ENCODE measurements at regions not wholly inside any gene's neighbourhood (a gene's known extent, or its start where the extent isn't known, plus 50 kb on each side); places are given as distances from the start of the nearest gene placed in this dataset.
A peak's percentile ranks its signal among the peaks of the same experiment; 100 is the strongest.

- Histone ChIP-seq H3K4me1 (ENCODE audit: control insufficient read depth, insufficient read depth, low read length) (peaks cover 31% of the 10 kb centered on the region), H3K27me3 (replicated peaks; ENCODE audit: control insufficient read depth, insufficient read depth, low read length) (no peaks in the 10 kb centered on the region), H3K9ac (ENCODE audit: low read length) (peak overlapping the region; percentile 45), H3K4me3 (ENCODE audit: low read length) (peak overlapping the region; percentile 56), H3K9me3 (ENCODE audit: control insufficient read depth, low read length) (no peaks in the 10 kb centered on the region), H3K36me3 (ENCODE audit: control insufficient read depth, insufficient read depth, low read length, severe bottlenecking) (no peaks in the 10 kb centered on the region)
- DNase-seq (ENCODE audit: low read depth): peak; percentile 25
Measured at GRCh38 chr1:220410611-220411010, 117.3 kb upstream of the MARK1 start.

- Histone ChIP-seq H3K27me3 (replicated peaks; ENCODE audit: control insufficient read depth, insufficient read depth, low read length) (no peaks in the 10 kb centered on the region), H3K9me3 (ENCODE audit: control insufficient read depth, low read length) (no peaks in the 10 kb centered on the region), H3K9ac (ENCODE audit: low read length) (peak overlapping the region; percentile 45), H3K4me1 (ENCODE audit: control insufficient read depth, insufficient read depth, low read length) (peaks cover 31% of the 10 kb centered on the region), H3K4me3 (ENCODE audit: low read length) (peak overlapping the region; percentile 56), H3K36me3 (ENCODE audit: control insufficient read depth, insufficient read depth, low read length, severe bottlenecking) (no peaks in the 10 kb centered on the region)
- DNase-seq (ENCODE audit: low read depth): no peak
Measured at GRCh38 chr1:220409771-220410595, 118.0 kb upstream of the MARK1 start.

DNA sequence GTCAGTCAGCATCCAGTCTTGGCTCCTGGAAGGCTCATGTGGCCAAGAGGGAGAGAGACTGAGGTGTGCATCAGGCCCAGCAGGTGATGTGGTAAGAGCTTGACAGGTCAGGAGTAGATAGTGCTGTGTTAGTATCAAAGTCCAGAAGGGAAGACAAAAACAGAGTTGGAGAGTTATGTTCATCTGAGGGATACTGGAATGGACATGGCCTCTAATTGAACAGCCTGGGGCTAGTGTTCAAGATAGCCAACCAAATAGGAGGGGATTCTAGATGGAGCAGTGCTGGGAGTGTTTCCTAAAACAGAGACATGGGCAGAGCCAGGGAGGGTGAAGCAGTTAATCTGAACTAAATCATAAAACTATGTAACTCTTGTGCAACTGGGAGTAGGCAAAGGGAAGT lies 120.7 kb upstream of the MARK1 start:
- Histone ChIP-seq H3K36me3 (ENCODE audit: control insufficient read depth, insufficient read depth, low read length, severe bottlenecking) (no peaks in the 10 kb centered on the region), H3K4me3 (ENCODE audit: low read length) (no peak overlapping the region), H3K4me1 (ENCODE audit: control insufficient read depth, insufficient read depth, low read length) (peaks cover 31% of the 10 kb centered on the region), H3K9me3 (ENCODE audit: control insufficient read depth, low read length) (peaks cover 1% of the 10 kb centered on the region), H3K27me3 (replicated peaks; ENCODE audit: control insufficient read depth, insufficient read depth, low read length) (no peaks in the 10 kb centered on the region), H3K9ac (ENCODE audit: low read length) (no peak overlapping the region)
- DNase-seq (ENCODE audit: low read depth): peak; percentile 40

DNA sequence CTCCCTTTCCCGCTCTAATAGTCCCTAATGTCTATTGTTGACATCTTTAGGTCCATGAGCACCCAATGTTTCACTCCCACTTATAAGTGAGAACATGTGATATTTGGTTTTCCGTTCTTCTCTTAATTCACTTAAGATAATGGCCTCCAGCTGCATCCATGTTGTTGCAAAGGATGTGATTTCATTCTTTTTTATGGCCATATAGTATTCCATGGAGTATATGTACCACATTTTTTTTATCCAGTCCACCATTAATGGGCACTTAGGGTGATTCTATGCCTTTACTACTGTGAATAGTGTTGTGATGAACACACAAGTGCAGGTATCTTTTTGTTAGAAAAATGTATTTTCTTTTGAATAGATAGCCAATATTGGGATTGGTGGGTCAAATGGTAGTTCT lies 126.0 kb upstream of the RAB3GAP2 start:
- Histone ChIP-seq H3K4me1 (ENCODE audit: control insufficient read depth, insufficient read depth, low read length) (no peaks in the 10 kb centered on the region), H3K9me3 (ENCODE audit: control insufficient read depth, low read length) (peaks cover 4% of the 10 kb centered on the region), H3K27me3 (replicated peaks; ENCODE audit: control insufficient read depth, insufficient read depth, low read length) (peaks cover 3% of the 10 kb centered on the region), H3K36me3 (ENCODE audit: control insufficient read depth, insufficient read depth, low read length, severe bottlenecking) (no peaks in the 10 kb centered on the region), H3K4me3 (ENCODE audit: low read length) (no peak overlapping the region), H3K9ac (ENCODE audit: low read length) (no peak overlapping the region)
- DNase-seq (ENCODE audit: low read depth): no peak

GRCh38 chr1:220391491-220391890 lies 119.2 kb upstream of the RAB3GAP2 start:
- H3K4me3 ChIP-seq (ENCODE audit: low read length): no peak overlapping the region

DNA sequence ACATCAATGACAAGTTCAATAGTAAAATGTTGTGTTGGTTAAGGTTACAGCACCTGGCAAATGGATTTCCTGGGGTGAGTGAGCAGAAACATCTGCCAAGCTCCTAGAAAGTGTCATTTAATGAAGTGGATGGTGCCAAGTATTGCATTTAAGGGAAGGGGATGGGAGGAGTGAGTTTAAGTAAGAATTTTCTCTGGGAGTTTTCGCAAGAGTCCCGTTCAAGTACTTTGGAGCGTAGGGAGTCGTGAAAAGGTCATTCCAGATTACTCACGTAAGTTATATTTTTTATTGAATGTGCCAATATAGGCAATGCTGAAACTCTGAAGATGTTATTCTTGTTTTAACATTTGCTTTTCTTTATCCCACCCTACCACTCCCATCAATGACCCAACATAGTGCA lies 117.4 kb upstream of the RAB3GAP2 start:
- Histone ChIP-seq H3K36me3 (ENCODE audit: control insufficient read depth, insufficient read depth, low read length, severe bottlenecking) (no peaks in the 10 kb centered on the region), H3K9ac (ENCODE audit: low read length) (no peak overlapping the region), H3K9me3 (ENCODE audit: control insufficient read depth, low read length) (peaks cover 13% of the 10 kb centered on the region), H3K4me3 (ENCODE audit: low read length) (no peak overlapping the region), H3K4me1 (ENCODE audit: control insufficient read depth, insufficient read depth, low read length) (no peaks in the 10 kb centered on the region), H3K27me3 (replicated peaks; ENCODE audit: control insufficient read depth, insufficient read depth, low read length) (no peaks in the 10 kb centered on the region)
- DNase-seq (ENCODE audit: low read depth): no peak

More at GRCh38 chr1:220391491-220391890, 119.2 kb upstream of the RAB3GAP2 start:
- Histone ChIP-seq H3K9me3 (ENCODE audit: control insufficient read depth, low read length) (no peaks in the 10 kb centered on the region), H3K27me3 (replicated peaks; ENCODE audit: control insufficient read depth, insufficient read depth, low read length) (peaks cover 3% of the 10 kb centered on the region), H3K9ac (ENCODE audit: low read length) (no peak overlapping the region), H3K36me3 (ENCODE audit: control insufficient read depth, insufficient read depth, low read length, severe bottlenecking) (no peaks in the 10 kb centered on the region), H3K4me1 (ENCODE audit: control insufficient read depth, insufficient read depth, low read length) (no peaks in the 10 kb centered on the region)
- no peak for DNase-seq (ENCODE audit: low read depth)

GRCh38 chr1:220386494-220387195 lies 114.4 kb upstream of the RAB3GAP2 start:
- Histone ChIP-seq H3K9ac (ENCODE audit: low read length) (no peak overlapping the region), H3K4me3 (ENCODE audit: low read length) (no peak overlapping the region), H3K9me3 (ENCODE audit: control insufficient read depth, low read length) (peaks cover 25% of the 10 kb centered on the region), H3K4me1 (ENCODE audit: control insufficient read depth, insufficient read depth, low read length) (no peaks in the 10 kb centered on the region), H3K36me3 (ENCODE audit: control insufficient read depth, insufficient read depth, low read length, severe bottlenecking) (no peaks in the 10 kb centered on the region), H3K27me3 (replicated peaks; ENCODE audit: control insufficient read depth, insufficient read depth, low read length) (no peaks in the 10 kb centered on the region)
- no peak for DNase-seq (ENCODE audit: low read depth)

- H3K9me3 ChIP-seq (ENCODE audit: control insufficient read depth, low read length): peaks cover 25% of the 10 kb centered on the region
- peaks cover 3% of the 10 kb centered on the region for H3K4me1 ChIP-seq (ENCODE audit: control insufficient read depth, insufficient read depth, low read length)
- no peaks in the 10 kb centered on the region for H3K36me3 ChIP-seq (ENCODE audit: control insufficient read depth, insufficient read depth, low read length, severe bottlenecking)
- no peaks in the 10 kb centered on the region for H3K27me3 ChIP-seq (replicated peaks; ENCODE audit: control insufficient read depth, insufficient read depth, low read length)
- no peak for DNase-seq (ENCODE audit: low read depth)
- H3K4me3 ChIP-seq (ENCODE audit: low read length): no peak overlapping the region
- H3K9ac ChIP-seq (ENCODE audit: low read length): no peak overlapping the region
Measured at GRCh38 chr1:220385158-220385557, 112.9 kb upstream of the RAB3GAP2 start.

- DNase-seq (ENCODE audit: low read depth): no peak
- Histone ChIP-seq H3K36me3 (ENCODE audit: control insufficient read depth, insufficient read depth, low read length, severe bottlenecking) (no peaks in the 10 kb centered on the region), H3K27me3 (replicated peaks; ENCODE audit: control insufficient read depth, insufficient read depth, low read length) (no peaks in the 10 kb centered on the region)
Measured at GRCh38 chr1:220382994-220383393, 110.7 kb upstream of the RAB3GAP2 start.

DNA sequence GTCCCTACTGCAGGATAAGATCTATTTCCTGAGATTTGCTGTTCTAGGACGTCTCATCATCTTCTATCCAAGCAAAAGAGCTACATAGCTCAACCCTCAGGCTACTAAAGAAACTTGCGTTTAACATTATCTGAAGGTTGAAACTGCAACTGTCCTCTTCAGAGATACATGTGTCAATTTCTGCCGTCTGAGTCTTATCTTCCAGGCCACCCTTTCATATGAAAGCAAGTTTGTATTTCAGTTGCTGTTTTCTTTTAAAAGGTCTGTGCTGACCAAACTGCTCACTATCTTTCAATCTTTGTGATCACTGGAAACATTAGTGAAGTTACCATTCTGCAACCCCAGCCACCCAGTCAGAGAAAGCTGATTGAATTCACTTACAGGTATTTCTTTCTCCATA lies 108.6 kb upstream of the RAB3GAP2 start:
- Histone ChIP-seq H3K36me3 (ENCODE audit: control insufficient read depth, insufficient read depth, low read length, severe bottlenecking) (no peaks in the 10 kb centered on the region), H3K4me3 (ENCODE audit: low read length) (no peak overlapping the region), H3K9me3 (ENCODE audit: control insufficient read depth, low read length) (peaks cover 25% of the 10 kb centered on the region), H3K9ac (ENCODE audit: low read length) (no peak overlapping the region), H3K27me3 (replicated peaks; ENCODE audit: control insufficient read depth, insufficient read depth, low read length) (no peaks in the 10 kb centered on the region), H3K4me1 (ENCODE audit: control insufficient read depth, insufficient read depth, low read length) (peaks cover 3% of the 10 kb centered on the region)
- DNase-seq (ENCODE audit: low read depth): no peak

More at GRCh38 chr1:220382994-220383393, 110.7 kb upstream of the RAB3GAP2 start:
- Histone ChIP-seq H3K4me1 (ENCODE audit: control insufficient read depth, insufficient read depth, low read length) (peaks cover 3% of the 10 kb centered on the region), H3K9ac (ENCODE audit: low read length) (no peak overlapping the region), H3K4me3 (ENCODE audit: low read length) (no peak overlapping the region), H3K9me3 (ENCODE audit: control insufficient read depth, low read length) (peaks cover 25% of the 10 kb centered on the region)

GRCh38 chr1:220378571-220379302 lies 106.5 kb upstream of the RAB3GAP2 start:
- no peak overlapping the region for H3K4me3 ChIP-seq (ENCODE audit: low read length)
- H3K9me3 ChIP-seq (ENCODE audit: control insufficient read depth, low read length): peaks cover 7% of the 10 kb centered on the region
- H3K4me1 ChIP-seq (ENCODE audit: control insufficient read depth, insufficient read depth, low read length): peaks cover 3% of the 10 kb centered on the region
- H3K27me3 ChIP-seq (replicated peaks; ENCODE audit: control insufficient read depth, insufficient read depth, low read length): no peaks in the 10 kb centered on the region
- no peak overlapping the region for H3K9ac ChIP-seq (ENCODE audit: low read length)
- DNase-seq (ENCODE audit: low read depth): peak; percentile 9
- no peaks in the 10 kb centered on the region for H3K36me3 ChIP-seq (ENCODE audit: control insufficient read depth, insufficient read depth, low read length, severe bottlenecking)

All from adipocyte (in vitro differentiated cells).